Left lung (tissue), 4 donors: ENCODE measurements at regions not wholly inside any gene's neighbourhood (a gene's known extent, or its start where the extent isn't known, plus 50 kb on each side); places are given as distances from the start of the nearest gene placed in this dataset.

Source experiments
- ATAC-seq: fragments of 200-7000 bp; cut with Tn5 transposase; one replicate; pipeline ENCODE4 v1.9.1; 2020; ENCODE audit warnings: moderate library complexity
- DNase-seq, 4 donors: peaks; one replicate each; pipeline ENCODE4 v3.0.0-alpha.2; 2013 to 2020
- H3K27ac ChIP-seq, 2 donors: fragments of 200-600 bp; sonication (generic) in 1 of 2; one replicate each; pipeline versions ENCODE4 v1.5.0 to v1.8.0; 2020 to 2021
- H3K27me3 ChIP-seq, 2 donors: fragments of 200-600 bp; sonication (generic) in 1 of 2; one replicate each; pipeline versions ENCODE4 v1.5.0 to v1.8.0; 2020 to 2021
- H3K36me3 ChIP-seq, 2 donors: fragments of 200-600 bp; sonication (generic) in 1 of 2; one replicate each; pipeline versions ENCODE4 v1.5.0 to v1.8.0; 2020 to 2021
- H3K4me1 ChIP-seq, 2 donors: fragments of 200-600 bp; one replicate each; pipeline ENCODE4 v1.8.0; 2021
- H3K4me3 ChIP-seq, 2 donors: fragments of 200-600 bp; sonication (generic) in 1 of 2; one replicate each; pipeline versions ENCODE4 v1.5.0 to v1.8.0; 2020 to 2021; ENCODE audit warnings: mild to moderate bottlenecking in 1 of 2
- H3K9me3 ChIP-seq, 2 donors: fragments of 200-600 bp; sonication (generic) in 1 of 2; one replicate each; pipeline versions ENCODE4 v1.5.0 to v1.8.0; 2020 to 2021
- CTCF ChIP-seq, 2 donors: fragments of 200-600 bp; sonication (generic) in 1 of 2; IDR thresholded peaks; one replicate each; pipeline versions ENCODE4 v1.5.0 to v1.8.0; 2021; ENCODE audit warnings: antibody characterized with exemption in 2 of 2
- intact Hi-C, 2 donors: fragments of 100-400 bp; cut with DNase I; formaldehyde crosslinking; loops; one replicate each; pipeline versions ENCODE4 v1.11.2 to v1.14.2; 2022
- donor health status: DM: no; HTN: yes; CAD: no.
- donor health status: DM: no; HTN: no; CAD: no.

DNA sequence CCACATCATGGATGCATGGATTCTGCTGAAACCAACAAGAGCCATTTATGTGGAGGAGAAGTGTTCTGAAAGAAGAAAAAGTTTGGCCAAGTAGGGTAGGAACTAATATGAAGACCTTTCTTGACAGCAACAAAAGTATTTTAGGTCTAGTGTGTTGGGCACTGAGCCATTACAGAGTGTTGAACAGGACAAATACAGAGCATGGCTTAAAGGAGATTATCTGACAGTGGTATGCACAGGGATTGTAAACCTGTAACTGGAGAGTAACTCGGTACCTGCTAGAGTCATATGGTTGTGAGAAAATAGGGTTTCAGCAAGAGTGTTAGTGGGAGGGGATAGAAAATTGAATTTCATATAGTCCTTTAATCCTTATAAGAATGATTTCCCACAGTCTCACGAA, 513.2 kb upstream of the WWC1 start:
- ATAC-seq (no peak), DNase-seq (no peak)
- no peak for TF ChIP-seq CTCF (IDR thresholded peaks at IDR 0.05)

DNA sequence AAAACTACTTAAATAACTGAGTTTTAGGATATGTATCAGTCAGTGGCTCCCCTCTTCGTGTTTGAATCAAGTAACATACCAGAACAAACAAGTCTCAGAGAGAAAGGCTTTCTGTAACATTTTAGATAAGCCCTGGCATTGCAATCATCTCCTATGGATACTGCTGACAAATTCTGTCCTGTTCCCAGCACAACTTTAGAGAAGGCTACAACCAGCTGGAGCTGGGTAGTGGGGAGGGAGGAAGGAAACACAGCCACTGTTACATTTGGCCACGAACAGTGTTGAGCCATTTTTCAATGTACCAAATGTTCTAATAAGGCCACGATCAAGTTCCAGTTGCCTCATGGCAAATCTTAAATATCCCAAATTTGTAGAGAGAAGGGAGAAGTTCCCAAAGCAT, 511.8 kb upstream of the WWC1 start:
- H3K9me3 ChIP-seq, result no peaks in the 10 kb centered on the region
- no peaks in the 10 kb centered on the region for H3K36me3 ChIP-seq
- DNase-seq (peak in 1 of 4 donors; percentile 32), ATAC-seq (no peak)
- intact Hi-C loops, result no loop called here
- H3K27me3 ChIP-seq, result no peaks in the 10 kb centered on the region
- H3K4me3 ChIP-seq, result no peak overlapping the region
- peaks cover 0 to 10% of the 10 kb centered on the region in 2 donors for H3K4me1 ChIP-seq
- TF ChIP-seq CTCF (IDR thresholded peaks at IDR 0.05), result no peak
- no peak overlapping the region for H3K27ac ChIP-seq

More for the DNA sequence above, 513.2 kb upstream of the WWC1 start:
- no peaks in the 10 kb centered on the region for H3K9me3 ChIP-seq
- H3K4me3 ChIP-seq, result no peak overlapping the region
- no peaks in the 10 kb centered on the region for H3K27me3 ChIP-seq
- no peak overlapping the region for H3K27ac ChIP-seq
- no peaks in the 10 kb centered on the region for H3K36me3 ChIP-seq
- intact Hi-C loops, result no loop called here
- no peaks in the 10 kb centered on the region for H3K4me1 ChIP-seq

DNA sequence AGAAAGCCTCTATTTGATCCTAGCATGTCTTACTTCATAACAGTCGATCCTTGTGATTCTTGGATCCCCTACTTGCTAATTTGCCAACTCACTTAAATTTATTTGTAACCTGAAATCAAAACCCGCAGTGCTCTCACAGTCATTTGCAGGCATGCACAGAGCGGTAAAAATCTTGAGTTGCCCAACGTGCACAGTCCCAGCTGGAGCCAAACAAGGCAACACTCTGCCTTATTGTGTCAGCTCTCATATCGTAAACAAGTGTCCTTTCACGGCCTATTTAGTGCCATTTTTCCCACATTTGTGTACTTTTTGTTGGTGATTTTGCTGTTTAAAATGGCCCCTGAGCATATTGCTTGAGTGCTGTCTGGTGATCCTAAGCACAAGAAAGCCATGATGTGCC, 511.3 kb upstream of the WWC1 start:
- no peak overlapping the region for H3K4me3 ChIP-seq
- no peaks in the 10 kb centered on the region for H3K27me3 ChIP-seq
- DNase-seq (peak in 1 of 4 donors; percentile 42), ATAC-seq (no peak)
- no peaks in the 10 kb centered on the region for H3K9me3 ChIP-seq
- intact Hi-C loops, result no loop called here
- H3K4me1 ChIP-seq, result peaks cover 0 to 15% of the 10 kb centered on the region in 2 donors
- no peak for TF ChIP-seq CTCF (IDR thresholded peaks at IDR 0.05)
- H3K27ac ChIP-seq, result no peak overlapping the region
- no peaks in the 10 kb centered on the region for H3K36me3 ChIP-seq

- peak in 2 of 4 donors; percentile 60 to 86 for DNase-seq
- no peaks in the 10 kb centered on the region for H3K27me3 ChIP-seq
These were observed 508.2 kb upstream of the WWC1 start for GRCh38 chr5:167783145-167783817.

DNA sequence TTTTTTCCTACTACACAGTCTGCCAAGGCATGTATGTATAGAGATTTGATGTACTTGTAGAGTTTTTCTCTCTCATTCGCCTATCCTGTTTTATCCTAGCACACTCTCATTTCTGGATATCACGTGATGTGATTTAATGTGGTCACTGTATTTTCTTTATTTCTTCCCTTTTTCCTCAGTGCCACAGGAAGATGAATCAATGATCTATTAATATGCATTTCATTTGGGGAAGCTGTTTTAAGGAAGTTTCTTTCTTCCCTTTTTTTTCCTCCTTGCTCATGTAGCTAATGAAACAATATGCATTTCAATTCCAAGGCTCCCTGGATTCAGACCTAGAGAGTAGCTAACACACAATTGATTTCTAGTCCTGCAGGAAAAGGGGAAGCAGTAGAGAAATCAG, 506.3 kb upstream of the WWC1 start:
- TF ChIP-seq CTCF (IDR thresholded peaks at IDR 0.05), result no peak
- intact Hi-C loops, result no loop called here
- Histone ChIP-seq H3K9me3 (no peaks in the 10 kb centered on the region), H3K27me3 (no peaks in the 10 kb centered on the region), H3K4me3 (no peak overlapping the region), H3K27ac (peak overlapping the region in 1 of 2 donors; percentile 50), H3K36me3 (no peaks in the 10 kb centered on the region), H3K4me1 (peaks cover 0 to 20% of the 10 kb centered on the region in 2 donors)
- DNase-seq (no peak), ATAC-seq (peak; percentile 44)

More at GRCh38 chr5:167783145-167783817, 508.2 kb upstream of the WWC1 start:
- Histone ChIP-seq H3K27ac (no peak overlapping the region), H3K36me3 (no peaks in the 10 kb centered on the region), H3K4me1 (peaks cover 0 to 20% of the 10 kb centered on the region in 2 donors), H3K9me3 (no peaks in the 10 kb centered on the region), H3K4me3 (no peak overlapping the region)
- peak; percentile 19 for ATAC-seq
- intact Hi-C loops, result no loop called here
- TF ChIP-seq CTCF (IDR thresholded peaks at IDR 0.05), result no peak
